ENCODE measurements at regions not wholly inside any gene's neighbourhood (a gene's known extent, or its start where the extent isn't known, plus 50 kb on each side); places are given as distances from the start of the nearest gene placed in this dataset.

DNA sequence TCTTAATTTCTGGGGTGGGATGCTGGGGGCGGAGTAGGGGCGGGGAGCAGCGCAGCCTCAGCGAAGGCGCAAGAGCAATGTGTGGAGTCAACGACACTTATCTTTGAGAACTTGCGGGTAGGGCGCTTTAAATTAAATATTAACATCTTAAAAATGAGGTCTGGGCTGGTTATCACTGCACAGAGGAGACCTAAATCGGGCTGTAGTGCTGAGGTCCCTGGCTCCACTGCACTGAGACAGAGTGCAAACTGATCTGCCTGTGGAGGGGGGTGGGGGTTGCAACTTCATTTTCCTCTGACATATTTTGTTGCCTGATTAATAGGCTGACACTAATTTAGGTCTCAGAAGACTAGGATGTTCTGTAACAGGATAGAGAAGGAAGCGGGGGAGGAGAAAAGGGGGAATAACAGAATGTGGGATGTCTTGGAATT lies 253.0 kb upstream of the FANCL start:
- TF ChIP-seq EZH2 (optimal IDR thresholded peaks at IDR 0.05; ENCODE audit: low read depth, low read length), result no peak
- TF ChIP-seq, protein P1, sequence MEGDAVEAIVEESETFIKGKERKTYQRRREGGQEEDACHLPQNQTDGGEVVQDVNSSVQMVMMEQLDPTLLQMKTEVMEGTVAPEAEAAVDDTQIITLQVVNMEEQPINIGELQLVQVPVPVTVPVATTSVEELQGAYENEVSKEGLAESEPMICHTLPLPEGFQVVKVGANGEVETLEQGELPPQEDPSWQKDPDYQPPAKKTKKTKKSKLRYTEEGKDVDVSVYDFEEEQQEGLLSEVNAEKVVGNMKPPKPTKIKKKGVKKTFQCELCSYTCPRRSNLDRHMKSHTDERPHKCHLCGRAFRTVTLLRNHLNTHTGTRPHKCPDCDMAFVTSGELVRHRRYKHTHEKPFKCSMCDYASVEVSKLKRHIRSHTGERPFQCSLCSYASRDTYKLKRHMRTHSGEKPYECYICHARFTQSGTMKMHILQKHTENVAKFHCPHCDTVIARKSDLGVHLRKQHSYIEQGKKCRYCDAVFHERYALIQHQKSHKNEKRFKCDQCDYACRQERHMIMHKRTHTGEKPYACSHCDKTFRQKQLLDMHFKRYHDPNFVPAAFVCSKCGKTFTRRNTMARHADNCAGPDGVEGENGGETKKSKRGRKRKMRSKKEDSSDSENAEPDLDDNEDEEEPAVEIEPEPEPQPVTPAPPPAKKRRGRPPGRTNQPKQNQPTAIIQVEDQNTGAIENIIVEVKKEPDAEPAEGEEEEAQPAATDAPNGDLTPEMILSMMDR (IDR thresholded peaks at IDR 0.05; ENCODE audit: low read length), result no peak
- no peak for TF ChIP-seq EZH2phosphoT487 (IDR thresholded peaks at IDR 0.05; ENCODE audit: low read length)

All from MM.1S (cell line).